Peyer's patch (tissue), 4 donors: ENCODE measurements at regions not wholly inside any gene's neighbourhood (a gene's known extent, or its start where the extent isn't known, plus 50 kb on each side); places are given as distances from the start of the nearest gene placed in this dataset.

Source experiments
- POLR2A ChIP-seq, 2 donors: fragments of 450-650 bp; IDR thresholded peaks; one replicate each; pipeline ENCODE4 v1.5.1; 2017; ENCODE audit warnings: antibody characterized with exemption in 2 of 2, mild to moderate bottlenecking in 2 of 2, moderate library complexity in 2 of 2
- TF ChIP-seq, protein P1 (sequence below), 6 experiments: fragments of 450-650 bp in 4 of 6; fragments of 200-600 bp in 2 of 6; sonication (generic) in 1 of 6; IDR thresholded peaks; one replicate each; pipeline ENCODE4 v1.5.1; 2017 to 2019; ENCODE audit warnings: antibody characterized with exemption in 6 of 6, mild to moderate bottlenecking in 3 of 6, moderate library complexity in 1 of 6

DNA sequence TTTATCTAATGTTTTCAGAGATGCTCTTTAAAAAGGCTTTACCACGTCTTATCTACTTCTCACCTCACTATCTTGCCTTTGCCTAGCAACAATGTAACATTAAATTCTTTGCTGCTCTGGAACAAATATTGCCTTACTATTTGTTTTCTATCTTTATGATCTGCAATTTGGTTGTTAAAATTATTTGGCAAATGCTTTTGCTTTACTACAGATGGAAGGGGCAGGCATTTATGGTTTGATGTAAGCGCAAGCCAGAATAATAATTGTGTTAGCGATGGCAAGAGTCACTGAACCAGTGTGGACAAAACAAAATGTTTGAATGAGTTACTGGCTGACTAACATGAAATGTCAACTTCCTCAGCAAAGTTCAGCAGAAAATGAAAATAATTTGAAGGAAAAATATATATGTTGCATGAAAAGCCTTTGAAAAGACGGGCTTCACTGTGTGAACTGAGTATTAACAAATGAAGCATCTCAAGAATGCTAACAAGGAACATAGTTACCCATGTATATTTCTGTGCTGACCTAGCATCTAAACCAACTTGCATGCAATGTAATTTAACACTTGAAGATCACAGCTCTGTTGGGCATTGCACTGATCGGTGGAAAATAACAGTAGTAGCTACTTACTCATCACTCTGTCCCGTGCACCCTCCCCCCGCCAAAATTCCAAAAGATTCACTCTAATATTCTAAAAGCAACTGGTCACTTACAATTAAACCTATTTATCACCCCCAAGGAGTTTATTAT lies 454.0 kb upstream of the ARHGEF26 start:
- TF ChIP-seq, protein P1, sequence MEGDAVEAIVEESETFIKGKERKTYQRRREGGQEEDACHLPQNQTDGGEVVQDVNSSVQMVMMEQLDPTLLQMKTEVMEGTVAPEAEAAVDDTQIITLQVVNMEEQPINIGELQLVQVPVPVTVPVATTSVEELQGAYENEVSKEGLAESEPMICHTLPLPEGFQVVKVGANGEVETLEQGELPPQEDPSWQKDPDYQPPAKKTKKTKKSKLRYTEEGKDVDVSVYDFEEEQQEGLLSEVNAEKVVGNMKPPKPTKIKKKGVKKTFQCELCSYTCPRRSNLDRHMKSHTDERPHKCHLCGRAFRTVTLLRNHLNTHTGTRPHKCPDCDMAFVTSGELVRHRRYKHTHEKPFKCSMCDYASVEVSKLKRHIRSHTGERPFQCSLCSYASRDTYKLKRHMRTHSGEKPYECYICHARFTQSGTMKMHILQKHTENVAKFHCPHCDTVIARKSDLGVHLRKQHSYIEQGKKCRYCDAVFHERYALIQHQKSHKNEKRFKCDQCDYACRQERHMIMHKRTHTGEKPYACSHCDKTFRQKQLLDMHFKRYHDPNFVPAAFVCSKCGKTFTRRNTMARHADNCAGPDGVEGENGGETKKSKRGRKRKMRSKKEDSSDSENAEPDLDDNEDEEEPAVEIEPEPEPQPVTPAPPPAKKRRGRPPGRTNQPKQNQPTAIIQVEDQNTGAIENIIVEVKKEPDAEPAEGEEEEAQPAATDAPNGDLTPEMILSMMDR (IDR thresholded peaks at IDR 0.05): no peak
- TF ChIP-seq POLR2A (IDR thresholded peaks at IDR 0.05): no peak
